ENCODE measurements at regions not wholly inside any gene's neighbourhood (a gene's known extent, or its start where the extent isn't known, plus 50 kb on each side); places are given as distances from the start of the nearest gene placed in this dataset.

DNA sequence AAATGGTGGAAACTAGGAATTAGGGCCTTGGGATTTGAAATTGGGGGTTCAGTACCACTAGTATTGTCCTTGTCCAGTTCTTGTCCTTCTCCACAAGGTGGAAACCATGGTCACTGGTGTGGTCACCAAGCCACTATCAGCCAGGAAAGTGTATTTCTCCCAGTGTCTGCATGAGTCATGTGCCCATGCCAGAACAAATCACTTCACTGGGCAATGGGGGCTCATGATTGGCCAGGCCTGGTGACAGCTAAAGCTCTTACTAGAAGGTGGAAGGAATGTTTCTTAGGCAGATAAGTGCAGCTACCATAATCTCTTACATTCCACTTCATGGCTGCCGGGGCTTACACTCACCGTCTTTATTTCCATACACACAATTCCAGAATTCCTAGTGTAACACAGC, 124.8 kb upstream of the TACR1 start:
- no peak for TF ChIP-seq EZH2phosphoT487 (IDR thresholded peaks at IDR 0.05; ENCODE audit: low read depth)
- TF ChIP-seq, protein P1, sequence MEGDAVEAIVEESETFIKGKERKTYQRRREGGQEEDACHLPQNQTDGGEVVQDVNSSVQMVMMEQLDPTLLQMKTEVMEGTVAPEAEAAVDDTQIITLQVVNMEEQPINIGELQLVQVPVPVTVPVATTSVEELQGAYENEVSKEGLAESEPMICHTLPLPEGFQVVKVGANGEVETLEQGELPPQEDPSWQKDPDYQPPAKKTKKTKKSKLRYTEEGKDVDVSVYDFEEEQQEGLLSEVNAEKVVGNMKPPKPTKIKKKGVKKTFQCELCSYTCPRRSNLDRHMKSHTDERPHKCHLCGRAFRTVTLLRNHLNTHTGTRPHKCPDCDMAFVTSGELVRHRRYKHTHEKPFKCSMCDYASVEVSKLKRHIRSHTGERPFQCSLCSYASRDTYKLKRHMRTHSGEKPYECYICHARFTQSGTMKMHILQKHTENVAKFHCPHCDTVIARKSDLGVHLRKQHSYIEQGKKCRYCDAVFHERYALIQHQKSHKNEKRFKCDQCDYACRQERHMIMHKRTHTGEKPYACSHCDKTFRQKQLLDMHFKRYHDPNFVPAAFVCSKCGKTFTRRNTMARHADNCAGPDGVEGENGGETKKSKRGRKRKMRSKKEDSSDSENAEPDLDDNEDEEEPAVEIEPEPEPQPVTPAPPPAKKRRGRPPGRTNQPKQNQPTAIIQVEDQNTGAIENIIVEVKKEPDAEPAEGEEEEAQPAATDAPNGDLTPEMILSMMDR (IDR thresholded peaks at IDR 0.05; ENCODE audit: low read depth, low read length), result no peak
- Histone ChIP-seq H3K79me2 (ENCODE audit: low read length) (no peaks in the 10 kb centered on the region), H3K9ac (ENCODE audit: low read length) (no peak overlapping the region), H3K36me3 (replicated peaks; ENCODE audit: low read depth, low read length) (no peaks in the 10 kb centered on the region), H3K27me3 (ENCODE audit: low read depth, low read length) (no peaks in the 10 kb centered on the region), H2AFZ (ENCODE audit: low read depth, low read length) (no peak overlapping the region), H3K9me3 (ENCODE audit: insufficient read depth, low read length) (no peaks in the 10 kb centered on the region), H3K27ac (ENCODE audit: low read length) (no peak overlapping the region), H4K20me1 (ENCODE audit: insufficient read depth, low read length) (no peaks in the 10 kb centered on the region), H3K4me1 (ENCODE audit: low read length) (no peaks in the 10 kb centered on the region), H3K4me3 (ENCODE audit: low read length) (no peak overlapping the region), H3K4me2 (ENCODE audit: low read length) (no peak overlapping the region)

DNA sequence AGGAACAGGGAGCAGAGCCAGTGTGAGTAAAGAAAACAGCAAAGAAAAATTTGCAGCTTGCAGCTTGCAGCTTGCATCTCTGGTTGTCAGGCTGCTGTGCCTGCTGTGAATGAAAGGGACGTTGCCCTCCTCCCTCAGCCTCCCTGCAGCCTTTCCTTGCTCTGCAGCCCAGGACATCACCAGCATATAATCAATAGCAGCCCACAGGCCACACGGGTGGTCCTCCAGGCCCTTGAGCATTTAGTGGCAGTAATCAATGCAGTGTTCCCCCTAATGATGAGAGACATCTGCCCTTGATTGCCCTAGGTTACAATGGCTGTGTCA, 122.2 kb upstream of the TACR1 start:
- Histone ChIP-seq H3K9ac (ENCODE audit: low read length) (no peak overlapping the region), H2AFZ (ENCODE audit: low read depth, low read length) (no peak overlapping the region), H3K4me2 (ENCODE audit: low read length) (no peak overlapping the region), H3K36me3 (replicated peaks; ENCODE audit: low read depth, low read length) (no peaks in the 10 kb centered on the region), H3K27me3 (ENCODE audit: low read depth, low read length) (0 out of 2 replicates have a peak, but pooled peaks cover 3% of the 10 kb centered on the region), H4K20me1 (ENCODE audit: insufficient read depth, low read length) (no peaks in the 10 kb centered on the region), H3K9me3 (ENCODE audit: insufficient read depth, low read length) (no peaks in the 10 kb centered on the region), H3K27ac (ENCODE audit: low read length) (no peak overlapping the region), H3K4me1 (ENCODE audit: low read length) (peaks cover 5% of the 10 kb centered on the region; the same call in 1 of the 2 replicates), H3K4me3 (ENCODE audit: low read length) (no peak overlapping the region), H3K79me2 (ENCODE audit: low read length) (no peaks in the 10 kb centered on the region)
- TF ChIP-seq EZH2phosphoT487 (IDR thresholded peaks at IDR 0.05; ENCODE audit: low read depth), result no peak
- TF ChIP-seq, protein P1 (IDR thresholded peaks at IDR 0.05; ENCODE audit: low read depth, low read length), result no peak

DNA sequence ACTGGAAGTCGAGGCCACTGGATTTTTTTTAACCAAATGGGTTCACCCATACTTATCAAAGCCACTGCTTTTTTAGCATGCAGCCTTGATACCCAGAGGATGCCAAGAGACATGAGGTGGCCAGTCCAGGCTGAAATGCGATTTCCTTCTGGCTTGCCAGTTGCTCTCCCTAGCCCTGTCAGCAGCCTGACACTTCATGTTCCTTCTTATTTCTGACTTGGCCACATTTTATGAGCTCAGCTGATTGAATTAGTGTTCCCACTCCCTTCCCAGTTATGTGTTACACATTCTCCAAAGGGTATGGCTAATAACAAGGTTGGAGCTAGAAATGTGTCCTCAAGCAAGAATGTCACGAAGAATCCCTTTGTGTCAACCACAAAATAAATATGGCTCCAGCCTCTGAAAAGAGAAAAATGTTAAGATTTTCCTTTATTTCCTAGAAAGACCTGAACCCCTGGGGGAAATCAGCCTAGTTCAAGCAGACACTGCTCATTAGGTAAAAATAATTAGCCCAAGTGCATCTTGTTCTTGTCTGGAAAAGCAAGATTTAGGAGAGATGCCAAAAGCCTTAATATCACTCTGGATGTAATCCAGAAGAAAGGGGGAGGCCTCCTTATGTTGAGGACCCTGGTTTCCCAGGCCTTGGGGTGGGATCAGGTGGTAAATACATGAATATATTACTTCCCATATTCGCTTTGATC, 121.7 kb upstream of the TACR1 start:
- Histone ChIP-seq H4K20me1 (ENCODE audit: insufficient read depth, low read length) (no peaks in the 10 kb centered on the region), H3K27me3 (ENCODE audit: low read depth, low read length) (0 out of 2 replicates have a peak, but pooled peaks cover 3% of the 10 kb centered on the region), H3K79me2 (ENCODE audit: low read length) (no peaks in the 10 kb centered on the region), H2AFZ (ENCODE audit: low read depth, low read length) (no peak overlapping the region), H3K4me3 (ENCODE audit: low read length) (no peak overlapping the region), H3K4me2 (ENCODE audit: low read length) (no peak overlapping the region), H3K27ac (ENCODE audit: low read length) (no peak overlapping the region), H3K9me3 (ENCODE audit: insufficient read depth, low read length) (no peaks in the 10 kb centered on the region), H3K9ac (ENCODE audit: low read length) (no peak overlapping the region), H3K4me1 (ENCODE audit: low read length) (peaks cover 5% of the 10 kb centered on the region; the same call in 1 of the 2 replicates), H3K36me3 (replicated peaks; ENCODE audit: low read depth, low read length) (no peaks in the 10 kb centered on the region)
- TF ChIP-seq EZH2phosphoT487 (IDR thresholded peaks at IDR 0.05; ENCODE audit: low read depth), result no peak
- TF ChIP-seq, protein P1 (IDR thresholded peaks at IDR 0.05; ENCODE audit: low read depth, low read length), result no peak

DNA sequence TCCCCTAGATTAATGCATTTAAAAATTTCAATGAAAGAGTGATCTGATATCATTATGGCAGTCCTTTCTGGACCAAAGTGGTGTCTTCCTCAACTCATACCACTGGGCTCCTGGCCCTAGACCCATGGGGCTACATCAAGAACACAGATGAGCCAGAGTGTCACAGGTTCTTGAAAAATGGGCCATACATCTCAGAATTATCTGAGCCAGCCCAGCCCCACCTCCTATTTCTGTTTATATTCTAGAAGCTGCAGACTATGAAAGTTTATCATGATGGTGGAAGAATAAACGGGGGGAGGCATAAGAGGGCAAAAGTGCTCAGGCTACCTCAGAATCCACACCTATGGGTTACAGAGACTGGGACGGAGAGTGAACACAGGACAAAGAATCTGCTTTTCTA, 120.6 kb upstream of the TACR1 start:
- H3K79me2 ChIP-seq (ENCODE audit: low read length), result no peaks in the 10 kb centered on the region
- no peak overlapping the region for H3K4me3 ChIP-seq (ENCODE audit: low read length)
- no peak overlapping the region for H3K9ac ChIP-seq (ENCODE audit: low read length)
- H3K4me2 ChIP-seq (ENCODE audit: low read length), result no peak overlapping the region
- no peaks in the 10 kb centered on the region for H4K20me1 ChIP-seq (ENCODE audit: insufficient read depth, low read length)
- H3K27me3 ChIP-seq (ENCODE audit: low read depth, low read length), result 0 out of 2 replicates have a peak, but pooled peaks cover 3% of the 10 kb centered on the region
- H3K27ac ChIP-seq (ENCODE audit: low read length), result no peak overlapping the region
- no peak overlapping the region for H2AFZ ChIP-seq (ENCODE audit: low read depth, low read length)
- TF ChIP-seq, protein P1 (IDR thresholded peaks at IDR 0.05; ENCODE audit: low read depth, low read length), result no peak
- TF ChIP-seq EZH2phosphoT487 (IDR thresholded peaks at IDR 0.05; ENCODE audit: low read depth), result no peak
- no peaks in the 10 kb centered on the region for H3K36me3 ChIP-seq (replicated peaks; ENCODE audit: low read depth, low read length)
- peaks cover 5% of the 10 kb centered on the region; the same call in 1 of the 2 replicates for H3K4me1 ChIP-seq (ENCODE audit: low read length)
- no peaks in the 10 kb centered on the region for H3K9me3 ChIP-seq (ENCODE audit: insufficient read depth, low read length)

All from OCI-LY3 (cell line).